D341Med (cell line): ENCODE measurements at regions not wholly inside any gene's neighbourhood (a gene's known extent, or its start where the extent isn't known, plus 50 kb on each side); places are given as distances from the start of the nearest gene placed in this dataset.

ENCODE experiments used
- DNase-seq: peaks from one replicate; pipeline ENCODE4 v3.0.0; 2012; ENCODE audit warnings: low spot score

DNA sequence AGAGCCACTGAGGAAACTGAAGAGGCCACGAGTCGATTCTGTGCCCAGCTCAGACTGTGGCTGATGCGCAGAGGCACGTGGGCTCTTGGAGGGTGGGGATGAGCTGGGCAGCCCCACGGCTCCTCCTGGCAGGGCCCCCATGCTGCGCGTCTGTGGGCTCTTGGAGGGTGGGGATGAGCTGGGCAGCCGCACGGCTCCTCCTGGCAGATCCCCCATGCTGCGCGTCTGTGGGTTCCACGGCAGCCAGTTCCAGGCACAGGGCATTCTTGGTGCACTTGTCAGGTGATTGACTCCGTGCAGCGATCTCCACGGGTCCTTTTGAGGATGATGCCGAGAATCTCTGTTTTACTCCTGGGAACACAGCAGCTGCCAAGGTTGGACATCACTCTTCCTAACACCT lies 138.1 kb upstream of the ZNF236 start:
- no peak for DNase-seq

GRCh38 chr18:76679945-76680344 lies 142.4 kb upstream of the ZNF236 start:
- DNase-seq = no peak

DNA sequence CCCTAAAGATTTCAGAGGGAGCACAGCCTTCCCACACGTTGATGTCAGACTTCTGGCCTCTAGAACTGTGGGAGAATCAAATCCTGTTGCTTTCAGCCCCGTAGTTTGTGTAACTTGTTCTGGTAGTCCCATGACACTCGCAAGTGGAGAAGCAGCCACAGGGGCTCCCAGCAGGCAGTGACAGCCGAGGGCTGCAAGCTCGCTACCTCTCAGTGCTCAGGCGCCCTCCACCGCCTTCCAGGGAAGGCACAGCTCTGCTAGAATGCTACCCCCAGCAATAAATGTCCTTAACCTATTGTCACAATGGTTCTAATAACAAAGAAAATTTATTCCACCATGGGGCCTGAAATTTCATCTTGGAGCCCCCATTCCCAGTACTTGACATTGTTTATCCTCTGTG lies 143.1 kb upstream of the ZNF236 start:
- DNase-seq = no peak

DNA sequence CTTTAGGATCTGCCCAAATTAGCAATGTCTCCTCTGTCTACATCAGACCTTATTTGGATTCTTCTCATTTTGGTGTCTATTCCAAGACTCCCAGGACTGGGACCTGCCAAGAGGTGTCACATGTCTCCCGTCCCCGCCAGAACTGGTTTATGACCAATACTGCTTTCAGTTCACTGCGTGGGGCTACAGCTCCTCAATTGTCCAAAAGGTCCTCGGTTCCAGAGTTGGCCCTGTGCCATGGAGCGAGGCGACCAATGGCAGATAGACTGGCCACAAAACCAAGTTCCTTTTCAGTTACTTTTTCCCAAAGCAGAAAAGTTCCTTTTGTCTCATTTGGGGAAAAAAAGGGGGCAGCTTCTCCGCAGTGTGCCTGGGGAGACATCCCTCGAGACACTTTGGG lies 144.1 kb upstream of the ZNF236 start:
- no peak for DNase-seq

- no peak for DNase-seq
Measured at GRCh38 chr18:76674596-76674995, 147.8 kb upstream of the ZNF236 start.

DNA sequence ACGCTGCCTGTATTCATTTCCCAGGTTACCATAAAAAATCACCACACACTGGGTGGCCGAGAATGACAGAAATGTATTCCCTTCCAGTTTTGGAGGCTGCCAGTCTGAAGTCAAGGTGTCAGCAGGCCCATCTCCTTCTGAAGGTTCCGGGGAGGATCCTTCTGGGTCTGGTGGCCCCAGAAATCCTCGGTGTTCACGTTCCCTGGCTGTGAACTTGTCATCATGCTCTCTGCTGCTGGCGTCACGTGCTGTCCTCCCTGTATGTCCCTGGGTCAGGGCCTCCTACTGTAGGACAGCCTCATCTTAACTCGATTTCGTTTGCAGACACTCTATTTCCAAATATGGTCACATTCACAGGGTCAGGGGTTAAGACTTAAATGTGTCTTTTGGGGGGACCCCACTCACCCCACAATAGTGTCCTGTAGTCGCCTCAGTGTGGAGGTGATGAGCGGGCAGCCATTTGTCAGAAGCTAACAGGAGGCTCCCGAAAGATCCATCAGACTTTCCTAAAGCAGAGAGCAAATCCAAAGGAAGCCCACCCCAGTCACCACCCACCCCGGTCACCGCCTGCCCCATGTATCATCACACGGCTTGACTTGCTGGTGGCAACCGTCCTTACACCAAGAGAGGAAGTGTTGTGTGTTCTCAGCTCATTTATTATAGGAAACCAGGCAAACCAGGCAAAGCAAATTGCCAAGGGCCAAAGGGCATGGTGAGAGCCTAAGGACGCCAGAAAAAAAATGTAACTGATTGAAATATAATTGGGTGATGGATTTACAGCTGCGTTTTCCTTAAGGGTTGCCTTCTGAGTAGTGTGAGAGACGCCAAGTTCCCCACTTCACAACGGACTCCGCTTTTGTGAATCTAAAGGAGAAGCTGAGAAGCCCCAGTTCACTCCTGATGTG lies 148.8 kb upstream of the ZNF236 start:
- no peak for DNase-seq

- no peak for DNase-seq
Measured at GRCh38 chr18:76672627-76673026, 149.7 kb upstream of the ZNF236 start.

- no peak for DNase-seq
Measured at GRCh38 chr18:76670564-76671288, 151.6 kb upstream of the ZNF236 start.

GRCh38 chr18:76668546-76668945 lies 153.8 kb upstream of the ZNF236 start:
- no peak for DNase-seq

GRCh38 chr18:76668119-76668518 lies 154.2 kb upstream of the ZNF236 start:
- DNase-seq = no peak

DNA sequence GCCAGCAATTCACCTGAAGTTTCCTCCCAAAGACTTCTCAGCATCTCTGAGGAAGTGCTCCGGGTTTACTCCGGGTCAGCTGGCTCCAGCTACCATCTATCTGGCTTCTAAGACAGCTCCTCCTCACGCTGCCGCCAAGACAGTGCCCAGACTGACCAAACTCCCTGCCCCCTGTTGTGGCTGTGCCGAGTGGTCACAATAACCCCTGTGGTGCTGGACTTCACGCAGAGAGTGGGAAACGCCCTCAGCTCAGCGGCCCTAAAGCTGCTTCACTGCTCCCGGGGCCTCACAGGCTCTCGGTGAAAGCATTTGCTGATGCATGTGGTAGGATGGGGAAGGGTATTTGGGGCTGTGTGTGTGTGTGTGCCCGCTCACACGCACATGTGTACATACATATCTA lies 154.8 kb upstream of the ZNF236 start:
- no peak for DNase-seq

DNA sequence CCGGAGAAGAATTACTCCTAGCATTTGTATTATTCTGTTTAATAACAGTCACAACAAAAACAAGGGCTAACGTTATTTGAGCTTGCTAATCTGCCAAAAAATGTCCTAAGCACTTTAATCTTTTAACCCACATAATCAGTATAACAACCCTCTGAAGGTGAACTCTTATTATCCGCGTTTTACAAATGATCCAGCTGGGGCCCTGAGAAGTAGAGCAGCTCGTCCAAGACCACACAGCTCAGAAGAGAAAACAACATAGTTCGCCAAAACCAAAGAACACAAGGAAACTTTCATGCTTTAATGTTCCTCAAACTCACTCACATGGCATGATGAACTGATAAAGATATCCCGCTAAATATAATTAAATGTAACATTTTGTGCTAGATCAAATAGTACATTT lies 159.7 kb upstream of the ZNF236 start:
- peak; percentile 70 for DNase-seq

DNA sequence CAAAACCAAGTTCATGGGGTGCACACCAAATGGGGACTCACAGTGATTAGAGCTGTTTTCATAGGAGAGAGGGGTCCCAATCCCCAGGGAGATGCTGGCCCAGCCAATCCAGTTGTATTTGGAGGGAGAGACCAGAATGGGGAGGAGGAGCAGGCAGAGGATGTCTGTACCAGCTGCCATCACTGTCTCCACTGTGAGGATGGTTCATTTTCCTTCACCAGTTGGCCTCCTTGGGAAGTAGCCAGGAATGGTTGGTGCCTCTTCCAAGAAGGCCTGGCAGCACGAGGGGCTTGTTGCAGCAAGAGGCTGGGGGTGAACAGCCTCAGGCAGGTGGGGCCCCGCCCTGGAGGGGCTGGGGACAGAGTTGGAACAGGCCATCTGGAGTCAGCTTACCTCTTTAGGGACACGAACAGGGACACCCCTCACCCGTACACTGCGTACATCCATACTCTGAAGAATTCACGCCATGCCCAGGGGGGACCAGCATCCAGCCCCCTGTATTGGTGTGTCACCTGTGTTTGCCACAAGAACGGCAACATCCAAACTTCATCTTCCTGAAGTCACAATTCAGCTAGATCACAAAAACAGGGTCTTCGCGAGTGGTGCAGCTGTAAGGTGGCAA lies 161.7 kb upstream of the ZNF236 start:
- no peak for DNase-seq

GRCh38 chr18:76658627-76659026 lies 163.6 kb upstream of the ZNF516 start:
- DNase-seq = peak; percentile 73

DNA sequence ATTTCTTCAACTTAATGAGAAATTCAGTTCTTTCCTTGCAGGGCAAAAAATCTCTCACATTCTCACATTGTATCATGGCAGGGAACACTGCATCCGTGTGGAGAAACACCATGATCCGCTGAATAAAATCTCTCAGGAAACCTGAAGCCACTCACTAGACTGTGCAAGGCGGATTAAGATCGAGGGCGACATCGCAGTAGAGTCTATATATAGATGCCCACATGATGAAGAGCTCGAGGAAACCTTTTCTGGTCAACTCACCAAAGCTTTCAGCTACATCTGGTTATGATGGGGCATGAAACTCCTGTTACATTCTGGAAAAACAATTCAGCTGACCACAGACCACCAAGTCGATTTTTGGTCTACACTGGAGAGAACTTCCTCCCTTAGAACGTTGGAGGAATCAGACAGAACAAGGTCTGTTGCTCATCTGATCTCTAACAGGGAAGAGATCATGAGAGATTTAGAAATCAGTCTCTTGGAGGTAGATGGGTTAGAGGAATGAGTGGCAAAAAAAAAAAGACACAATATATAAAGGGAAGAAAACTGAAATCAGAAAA lies 162.9 kb upstream of the ZNF516 start:
- no peak for DNase-seq

DNA sequence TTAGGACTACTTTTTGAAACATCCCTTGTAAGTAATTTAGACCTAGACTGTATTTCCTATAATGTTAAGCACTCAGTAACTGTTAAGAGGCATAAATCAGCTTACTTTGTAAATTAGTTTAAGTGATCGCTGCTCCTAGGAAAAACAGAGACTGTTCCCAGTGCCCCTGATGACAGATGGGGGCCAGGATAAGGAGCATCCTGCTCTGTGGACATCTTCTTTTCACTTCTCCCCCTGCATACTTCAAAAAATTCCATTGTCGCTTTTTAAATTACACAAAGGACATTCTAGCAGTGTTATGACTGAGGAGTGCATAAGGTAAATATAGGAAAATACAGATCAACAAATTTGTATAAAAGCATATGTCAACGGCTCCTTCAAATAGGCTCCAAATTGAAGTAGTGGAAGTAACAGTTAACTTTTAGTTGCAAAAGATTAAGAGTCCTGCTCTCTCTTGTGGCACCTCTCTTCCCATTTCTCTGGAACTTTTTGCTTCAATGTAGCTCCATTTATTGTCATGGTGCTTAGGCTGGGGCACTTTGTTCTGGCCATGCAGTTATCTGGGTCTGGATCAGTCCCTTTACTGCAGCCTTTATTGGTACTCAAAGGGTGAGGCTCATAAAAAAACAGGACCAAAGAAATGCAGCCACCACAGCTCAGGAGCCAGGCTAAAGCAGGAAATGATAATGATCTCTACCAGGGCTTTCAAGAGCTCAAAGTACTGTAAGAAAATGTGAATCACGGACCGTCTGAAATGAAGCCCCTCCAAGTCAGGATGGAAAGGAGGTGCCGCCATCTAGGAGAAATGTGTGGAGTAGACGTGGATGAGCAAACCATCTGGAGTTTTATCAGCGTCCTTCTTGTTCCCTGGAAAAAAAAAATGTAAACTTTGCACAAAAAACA lies 162.1 kb upstream of the ZNF516 start:
- peak; percentile 68 for DNase-seq

DNA sequence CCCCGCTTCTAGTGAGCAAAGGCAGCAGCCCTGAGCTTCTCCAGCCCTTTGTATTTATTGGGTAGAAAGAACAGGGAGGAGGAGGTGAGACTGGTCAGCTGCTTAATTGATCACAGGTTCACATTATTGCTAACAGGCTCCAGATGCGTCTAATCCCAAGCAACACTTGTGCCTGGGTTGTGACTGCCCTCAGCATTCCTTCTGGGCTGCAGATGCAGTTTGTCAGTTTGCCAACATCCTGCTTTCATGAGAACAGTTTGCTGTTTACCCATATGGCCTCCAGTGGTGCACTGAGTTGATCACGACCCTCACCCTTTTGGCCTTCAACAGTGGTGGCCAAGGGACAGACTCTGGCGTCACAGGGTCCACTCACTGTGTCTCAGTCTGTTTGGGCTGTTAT lies 159.5 kb upstream of the ZNF516 start:
- no peak for DNase-seq

GRCh38 chr18:76647322-76647721 lies 152.3 kb upstream of the ZNF516 start:
- no peak for DNase-seq

GRCh38 chr18:76644580-76644979 lies 149.5 kb upstream of the ZNF516 start:
- DNase-seq = no peak

DNA sequence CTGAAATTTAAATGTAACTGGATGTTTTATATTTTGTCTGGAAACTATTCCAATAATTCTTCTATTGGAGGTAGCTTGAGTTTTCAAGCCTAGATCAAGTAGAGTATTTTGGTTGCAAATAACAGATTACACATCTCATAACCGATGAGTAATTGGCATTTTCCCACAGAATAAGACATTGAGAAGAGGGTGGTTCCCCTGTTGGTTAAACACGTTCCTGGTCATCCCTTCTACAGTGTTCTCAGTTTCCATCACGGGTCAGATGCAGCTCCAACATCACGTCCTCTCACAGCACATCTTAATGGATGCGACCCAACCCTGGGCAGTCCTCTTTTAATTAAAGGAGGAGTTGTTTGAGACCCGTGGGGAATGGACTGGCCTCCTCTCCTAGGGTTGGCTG lies 149.0 kb upstream of the ZNF516 start:
- DNase-seq = no peak

DNA sequence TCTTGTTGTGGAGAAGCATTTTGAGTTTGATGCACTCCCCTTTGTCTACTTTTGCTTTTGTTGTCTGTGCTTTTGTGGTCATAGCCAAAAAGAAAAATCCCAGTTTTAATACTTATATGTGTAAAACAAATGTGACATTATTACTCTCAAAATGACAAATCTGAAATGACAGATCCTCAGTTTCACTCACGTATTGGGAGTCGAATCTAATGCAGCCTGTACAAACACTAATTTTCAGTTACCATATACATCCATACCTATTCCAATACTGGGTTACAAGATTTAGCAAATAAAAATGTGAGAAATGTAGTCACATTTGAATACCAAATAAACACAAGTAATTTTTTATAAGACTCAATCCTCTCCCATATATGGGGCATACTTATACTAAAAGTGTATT lies 148.2 kb upstream of the ZNF516 start:
- DNase-seq = no peak

- DNase-seq = no peak
Measured at GRCh38 chr18:76640438-76640837, 145.4 kb upstream of the ZNF516 start.
